Pancreas (tissue), 10 donors: ENCODE measurements at regions not wholly inside any gene's neighbourhood (a gene's known extent, or its start where the extent isn't known, plus 50 kb on each side); places are given as distances from the start of the nearest gene placed in this dataset.

ENCODE experiments used
- ATAC-seq, 4 donors: fragments of 200-7000 bp; cut with Tn5 transposase; one replicate each; pipeline versions ENCODE4 v1.8.0 to v1.9.1; 2020; ENCODE audit warnings: mild to moderate bottlenecking in 4 of 4, moderate library complexity in 4 of 4
- DNase-seq, 6 donors: peaks; one replicate each; pipeline ENCODE4 v3.0.0-alpha.2; 2020
- FAIRE-seq: peaks from 2 replicates; lab custom pipeline; 2012; peaks lifted over from hg19 to GRCh38; lab: Jason Lieb, UNC
- H3K27ac ChIP-seq, 4 donors: fragments of 200-600 bp; sonication (generic); 1 replicate in 3 of 4; 2 replicates in 1 of 4; pipeline versions ENCODE4 v1.5.0 to v1.8.0; 2020
- H3K27me3 ChIP-seq, 4 donors: fragments of 200-600 bp; one replicate each; pipeline ENCODE4 v1.8.0; 2021
- H3K36me3 ChIP-seq, 3 donors: fragments of 200-600 bp; sonication (generic) in 1 of 3; one replicate each; pipeline versions ENCODE4 v1.5.0 to v1.8.0; 2020 to 2021
- H3K4me1 ChIP-seq, 3 donors: fragments of 200-600 bp; one replicate each; pipeline ENCODE4 v1.8.0; 2021
- H3K4me3 ChIP-seq, 4 donors: fragments of 200-600 bp; sonication (generic) in 2 of 4; one replicate each; pipeline versions ENCODE4 v1.5.0 to v1.8.0; 2020 to 2021
- H3K9me3 ChIP-seq, 4 donors: fragments of 200-600 bp; one replicate each; pipeline ENCODE4 v1.8.0; 2021
- CTCF ChIP-seq, 4 donors: fragments of 200-600 bp; sonication (generic) in 3 of 4; IDR thresholded peaks; one replicate each; pipeline versions ENCODE4 v1.5.0 to v1.8.0; 2021; ENCODE audit warnings: antibody characterized with exemption in 4 of 4
- WGBS, 2 donors: extraction: QIAGEN DNeasy Blood & Tissue Kit; methylation state at CpG; one replicate each; pipeline ENCODE4 v1.1.7; 2013; 5-methylcytosine and 5-hydroxymethylcytosine counted together
- intact Hi-C, 3 donors: fragments of 100-400 bp; cut with DNase I; formaldehyde crosslinking; loops; one replicate each; pipeline versions ENCODE4 v1.11.1 to v1.14.2; 2022
- donor health status: healthy with polysubstance abuse.
- donor health status: DM: no; HTN: no; CAD: no; lungs with moderate emphysema.
- donor health status: DM: no; HTN: no; CAD: no.
- donor health status: control.
- donor health status: control.
- donor health status: Bipolar disorder and iron deficiency.
- donor health status: DM: yes; HTN: yes; CAD: no.
- donor health status: DM: no; HTN: no; CAD: no.
- donor health status: DM: no; HTN: no; CAD: no.
- donor health status: DM: yes; HTN: yes; CAD: no.

GRCh38 chr18:27413495-27414401, 228.6 kb upstream of the CHST9 start:
- no peak overlapping the region for H3K4me3 ChIP-seq

GRCh38 chr18:27412556-27412955, 227.4 kb upstream of the CHST9 start:
- Histone ChIP-seq H3K36me3 (no peaks in the 10 kb centered on the region), H3K9me3 (no peaks in the 10 kb centered on the region), H3K27ac (no peak overlapping the region), H3K27me3 (no peaks in the 10 kb centered on the region), H3K4me3 (no peak overlapping the region), H3K4me1 (no peaks in the 10 kb centered on the region)
- ATAC-seq (no peak), DNase-seq (no peak), FAIRE-seq (no peak)
- intact Hi-C loops: no loop called here
- TF ChIP-seq CTCF (IDR thresholded peaks at IDR 0.05): no peak
- 68 to 74% methylated on average over 1 of the region's 1 CpG for WGBS, 2 donors

More at GRCh38 chr18:27413495-27414401, 228.6 kb upstream of the CHST9 start:
- intact Hi-C loops: no loop called here
- DNase-seq: peak in 2 of 6 donors; percentile 6 to 18
- FAIRE-seq: no peak
- H3K36me3 ChIP-seq: no peaks in the 10 kb centered on the region
- peak in 3 of 4 donors; percentile 50 to 86 (median 80) for ATAC-seq
- H3K27ac ChIP-seq: peak overlapping the region in 2 of 4 donors; percentile 39 to 50
- H3K4me1 ChIP-seq: no peaks in the 10 kb centered on the region
- WGBS, 2 donors: 41 to 44% methylated on average over 7 of the region's 7 CpGs
- H3K27me3 ChIP-seq: no peaks in the 10 kb centered on the region
- no peak for TF ChIP-seq CTCF (IDR thresholded peaks at IDR 0.05)
- no peaks in the 10 kb centered on the region for H3K9me3 ChIP-seq

- Histone ChIP-seq H3K27me3 (no peaks in the 10 kb centered on the region), H3K4me1 (no peaks in the 10 kb centered on the region), H3K4me3 (no peak overlapping the region), H3K36me3 (no peaks in the 10 kb centered on the region), H3K27ac (no peak overlapping the region), H3K9me3 (no peaks in the 10 kb centered on the region)
- ATAC-seq (peak in 2 of 4 donors; percentile 35 to 63), DNase-seq (no peak), FAIRE-seq (no peak)
- TF ChIP-seq CTCF (IDR thresholded peaks at IDR 0.05): no peak
- WGBS, 2 donors: 56 to 57% methylated on average over 2 of the region's 2 CpGs
- intact Hi-C loops: no loop called here
Observed at GRCh38 chr18:27411911-27412310, 226.8 kb upstream of the CHST9 start.

GRCh38 chr18:27411013-27411412, 225.9 kb upstream of the CHST9 start:
- Histone ChIP-seq H3K27ac (no peak overlapping the region), H3K4me3 (no peak overlapping the region), H3K9me3 (no peaks in the 10 kb centered on the region), H3K27me3 (no peaks in the 10 kb centered on the region), H3K36me3 (no peaks in the 10 kb centered on the region), H3K4me1 (no peaks in the 10 kb centered on the region)
- FAIRE-seq (no peak), ATAC-seq (no peak), DNase-seq (no peak)
- no peak for TF ChIP-seq CTCF (IDR thresholded peaks at IDR 0.05)
- intact Hi-C loops: no loop called here
- WGBS, 2 donors: 69 to 81% methylated on average over 1 of the region's 1 CpG

- no peak for TF ChIP-seq CTCF (IDR thresholded peaks at IDR 0.05)
- intact Hi-C loops: no loop called here
- DNase-seq: no peak
- no peak for FAIRE-seq
- 65 to 71% methylated on average over 2 of the region's 2 CpGs for WGBS, 2 donors
- Histone ChIP-seq H3K27ac (no peak overlapping the region), H3K4me1 (no peaks in the 10 kb centered on the region), H3K4me3 (no peak overlapping the region), H3K27me3 (no peaks in the 10 kb centered on the region), H3K36me3 (no peaks in the 10 kb centered on the region), H3K9me3 (no peaks in the 10 kb centered on the region)
- ATAC-seq: no peak
Observed at GRCh38 chr18:27404855-27405254, 219.7 kb upstream of the CHST9 start.
